ENCODE measurements at regions not wholly inside any gene's neighbourhood (a gene's known extent, or its start where the extent isn't known, plus 50 kb on each side); places are given as distances from the start of the nearest gene placed in this dataset.

- no peak for DNase-seq
Observed at GRCh38 chr3:98978068-98978811, 76.7 kb upstream of the DCBLD2 start.

- DNase-seq: no peak
Observed at GRCh38 chr3:98977520-98977919, 76.0 kb upstream of the DCBLD2 start.

GRCh38 chr3:98974442-98974841 is 72.9 kb upstream of the DCBLD2 start:
- no peak for DNase-seq

- DNase-seq: no peak
Observed at GRCh38 chr3:98972720-98973119, 71.2 kb upstream of the DCBLD2 start.

- DNase-seq: no peak
Observed at GRCh38 chr3:98972155-98972554, 70.7 kb upstream of the DCBLD2 start.

GRCh38 chr3:98971169-98971681 is 69.7 kb upstream of the DCBLD2 start:
- no peak for DNase-seq

- no peak for DNase-seq
Observed at GRCh38 chr3:98969295-98969694, 67.8 kb upstream of the DCBLD2 start.

- DNase-seq: no peak
Observed at GRCh38 chr3:98968824-98969223, 67.3 kb upstream of the DCBLD2 start.

- no peak for DNase-seq
Observed at GRCh38 chr3:98968347-98968746, 66.9 kb upstream of the DCBLD2 start.

GRCh38 chr3:98967758-98968157 is 66.3 kb upstream of the DCBLD2 start:
- DNase-seq: no peak

- DNase-seq: peak; percentile 7
Observed at GRCh38 chr3:98966862-98967546, 65.5 kb upstream of the DCBLD2 start.

- no peak for DNase-seq
Observed at GRCh38 chr3:98966434-98966833, 64.9 kb upstream of the DCBLD2 start.

- DNase-seq: no peak
Observed at GRCh38 chr3:98964784-98965183, 63.3 kb upstream of the DCBLD2 start.

- no peak for DNase-seq
Observed at GRCh38 chr3:98963546-98963945, 62.1 kb upstream of the DCBLD2 start.

GRCh38 chr3:98962951-98963350 is 61.5 kb upstream of the DCBLD2 start:
- no peak for DNase-seq

GRCh38 chr3:98962189-98962930 is 60.9 kb upstream of the DCBLD2 start:
- DNase-seq: no peak

GRCh38 chr3:98961161-98962155 is 60.0 kb upstream of the DCBLD2 start:
- no peak for DNase-seq

GRCh38 chr3:98957681-98958080 is 56.2 kb upstream of the DCBLD2 start:
- DNase-seq: no peak

GRCh38 chr3:98956008-98956407 is 54.5 kb upstream of the DCBLD2 start:
- DNase-seq: no peak

- no peak for DNase-seq
Observed at GRCh38 chr3:98954791-98955604, 53.5 kb upstream of the DCBLD2 start.

GRCh38 chr3:98954242-98954641 is 52.7 kb upstream of the DCBLD2 start:
- no peak for DNase-seq

GRCh38 chr3:98952404-98952803 is 50.9 kb upstream of the DCBLD2 start:
- DNase-seq: no peak

Data from NCI-H1694 treated with DMSO at 0.1 percent for 48 hours (cell line).